ENCODE measurements at regions not wholly inside any gene's neighbourhood (a gene's known extent, or its start where the extent isn't known, plus 50 kb on each side); places are given as distances from the start of the nearest gene placed in this dataset.

DNA sequence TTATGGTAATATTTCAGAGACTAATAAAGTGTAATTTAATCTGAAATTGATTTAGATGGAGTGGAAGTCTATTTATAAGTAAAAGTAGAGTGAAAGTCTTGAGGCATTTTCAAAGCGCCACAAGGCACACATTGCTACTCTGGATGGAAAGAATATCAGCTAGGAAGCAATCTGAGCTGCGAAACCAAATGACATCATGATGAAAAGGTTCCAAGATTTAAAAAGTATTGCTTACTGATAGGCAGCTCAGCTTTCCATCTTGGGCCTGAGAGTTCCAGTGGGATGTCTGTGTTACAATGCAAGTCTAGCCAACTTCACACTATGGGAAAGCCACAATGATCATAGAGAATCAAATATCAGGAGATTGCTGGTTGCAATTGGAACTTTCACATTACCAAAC, 126.9 kb upstream of the VGLL2 start:
- TF ChIP-seq, protein P1, sequence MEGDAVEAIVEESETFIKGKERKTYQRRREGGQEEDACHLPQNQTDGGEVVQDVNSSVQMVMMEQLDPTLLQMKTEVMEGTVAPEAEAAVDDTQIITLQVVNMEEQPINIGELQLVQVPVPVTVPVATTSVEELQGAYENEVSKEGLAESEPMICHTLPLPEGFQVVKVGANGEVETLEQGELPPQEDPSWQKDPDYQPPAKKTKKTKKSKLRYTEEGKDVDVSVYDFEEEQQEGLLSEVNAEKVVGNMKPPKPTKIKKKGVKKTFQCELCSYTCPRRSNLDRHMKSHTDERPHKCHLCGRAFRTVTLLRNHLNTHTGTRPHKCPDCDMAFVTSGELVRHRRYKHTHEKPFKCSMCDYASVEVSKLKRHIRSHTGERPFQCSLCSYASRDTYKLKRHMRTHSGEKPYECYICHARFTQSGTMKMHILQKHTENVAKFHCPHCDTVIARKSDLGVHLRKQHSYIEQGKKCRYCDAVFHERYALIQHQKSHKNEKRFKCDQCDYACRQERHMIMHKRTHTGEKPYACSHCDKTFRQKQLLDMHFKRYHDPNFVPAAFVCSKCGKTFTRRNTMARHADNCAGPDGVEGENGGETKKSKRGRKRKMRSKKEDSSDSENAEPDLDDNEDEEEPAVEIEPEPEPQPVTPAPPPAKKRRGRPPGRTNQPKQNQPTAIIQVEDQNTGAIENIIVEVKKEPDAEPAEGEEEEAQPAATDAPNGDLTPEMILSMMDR (IDR thresholded peaks at IDR 0.05; ENCODE audit: low read depth, low read length, poor library complexity, severe bottlenecking): no peak
- no peak for TF ChIP-seq EZH2phosphoT487 (IDR thresholded peaks at IDR 0.05; ENCODE audit: borderline replicate concordance, low read length)
